NB4 (cell line): ENCODE measurements at regions not wholly inside any gene's neighbourhood (a gene's known extent, or its start where the extent isn't known, plus 50 kb on each side); places are given as distances from the start of the nearest gene placed in this dataset.

Experiments
- DNase-seq: peaks from one replicate; pipeline ENCODE4 v3.0.0; 2010; ENCODE audit warnings: low read depth
- H3K4me3 ChIP-seq: one replicate; pipeline ENCODE4 v1.5.1; 2011; ENCODE audit warnings: mild to moderate bottlenecking, low read depth, low read length, moderate library complexity
- MYC ChIP-seq: IDR thresholded peaks from 2 replicates; pipeline ENCODE4 v1.6.1; 2011; ENCODE audit warnings: low read depth, low read length
- POLR2A ChIP-seq: IDR thresholded peaks from 2 replicates; pipeline ENCODE4 v1.6.1; 2011; ENCODE audit warnings: mild to moderate bottlenecking; ENCODE audit not compliant: insufficient read length; ENCODE audit errors: extremely low read depth
- TF ChIP-seq, protein P1 (sequence below): IDR thresholded peaks from 2 replicates; pipeline ENCODE4 v1.6.1; 2011; ENCODE audit warnings: low read depth, low read length
- TF ChIP-seq, protein P2 (sequence below): IDR thresholded peaks from one replicate; pipeline ENCODE4 v1.5.1; 2012; ENCODE audit warnings: low read depth, low read length

- TF ChIP-seq POLR2A: no peak
- TF ChIP-seq, protein P1, sequence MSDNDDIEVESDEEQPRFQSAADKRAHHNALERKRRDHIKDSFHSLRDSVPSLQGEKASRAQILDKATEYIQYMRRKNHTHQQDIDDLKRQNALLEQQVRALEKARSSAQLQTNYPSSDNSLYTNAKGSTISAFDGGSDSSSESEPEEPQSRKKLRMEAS: no peak
- TF ChIP-seq MYC: no peak
- TF ChIP-seq, protein P2, sequence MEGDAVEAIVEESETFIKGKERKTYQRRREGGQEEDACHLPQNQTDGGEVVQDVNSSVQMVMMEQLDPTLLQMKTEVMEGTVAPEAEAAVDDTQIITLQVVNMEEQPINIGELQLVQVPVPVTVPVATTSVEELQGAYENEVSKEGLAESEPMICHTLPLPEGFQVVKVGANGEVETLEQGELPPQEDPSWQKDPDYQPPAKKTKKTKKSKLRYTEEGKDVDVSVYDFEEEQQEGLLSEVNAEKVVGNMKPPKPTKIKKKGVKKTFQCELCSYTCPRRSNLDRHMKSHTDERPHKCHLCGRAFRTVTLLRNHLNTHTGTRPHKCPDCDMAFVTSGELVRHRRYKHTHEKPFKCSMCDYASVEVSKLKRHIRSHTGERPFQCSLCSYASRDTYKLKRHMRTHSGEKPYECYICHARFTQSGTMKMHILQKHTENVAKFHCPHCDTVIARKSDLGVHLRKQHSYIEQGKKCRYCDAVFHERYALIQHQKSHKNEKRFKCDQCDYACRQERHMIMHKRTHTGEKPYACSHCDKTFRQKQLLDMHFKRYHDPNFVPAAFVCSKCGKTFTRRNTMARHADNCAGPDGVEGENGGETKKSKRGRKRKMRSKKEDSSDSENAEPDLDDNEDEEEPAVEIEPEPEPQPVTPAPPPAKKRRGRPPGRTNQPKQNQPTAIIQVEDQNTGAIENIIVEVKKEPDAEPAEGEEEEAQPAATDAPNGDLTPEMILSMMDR: no peak
Observed at GRCh38 chr2:2692599-2693389, 361.7 kb upstream of the MYT1L start.

DNA sequence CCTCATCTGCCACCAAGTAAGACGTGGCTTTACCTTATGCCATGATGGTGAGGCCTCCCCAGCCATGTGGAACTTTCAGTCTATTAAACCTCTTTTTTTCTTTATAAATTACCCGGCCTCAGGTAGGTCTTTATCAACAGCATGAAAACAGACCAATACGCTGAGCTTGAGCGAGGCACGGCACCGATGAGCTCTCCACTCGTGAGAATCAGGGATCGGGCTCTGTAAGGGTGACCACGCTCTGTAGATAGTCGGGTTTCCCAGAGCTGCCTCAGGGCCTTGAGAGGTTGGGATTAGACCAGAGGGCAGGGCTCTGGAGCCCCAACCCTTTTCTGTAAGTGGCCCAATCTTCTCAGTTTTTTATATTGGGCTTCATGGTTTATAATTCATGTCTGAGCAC is 360.3 kb upstream of the MYT1L start:
- DNase-seq: no peak
- TF ChIP-seq, protein P1: no peak
- TF ChIP-seq, protein P2: no peak
- TF ChIP-seq POLR2A (no peak), MYC (no peak)
- no peak overlapping the region for H3K4me3 ChIP-seq

More at GRCh38 chr2:2692599-2693389, 361.7 kb upstream of the MYT1L start:
- no peak for DNase-seq
- H3K4me3 ChIP-seq: no peak overlapping the region

- TF ChIP-seq, protein P2: no peak
- TF ChIP-seq POLR2A (no peak), MYC (no peak)
- TF ChIP-seq, protein P1: no peak
- DNase-seq: no peak
- no peak overlapping the region for H3K4me3 ChIP-seq
Observed at GRCh38 chr2:2690985-2691384, 359.9 kb upstream of the MYT1L start.

GRCh38 chr2:2689306-2689705 is 358.2 kb upstream of the MYT1L start:
- no peak for TF ChIP-seq MYC
- DNase-seq: no peak
- H3K4me3 ChIP-seq: no peak overlapping the region

- TF ChIP-seq POLR2A: no peak
- no peak for TF ChIP-seq MYC
- TF ChIP-seq, protein P1: no peak
- TF ChIP-seq, protein P2: no peak
- H3K4me3 ChIP-seq: no peak overlapping the region
- DNase-seq: no peak
Observed at GRCh38 chr2:2688254-2688653, 357.2 kb upstream of the MYT1L start.

- TF ChIP-seq MYC: no peak
- TF ChIP-seq, protein P2: no peak
- no peak for TF ChIP-seq POLR2A
- TF ChIP-seq, protein P1: no peak
- no peak overlapping the region for H3K4me3 ChIP-seq
- DNase-seq: no peak
Observed at GRCh38 chr2:2687745-2688144, 356.7 kb upstream of the MYT1L start.
